Activated CD4-positive, alpha-beta T cell treated with anti-CD3 and anti-CD28 coated beads for 4 hours (primary cell): ENCODE measurements at regions not wholly inside any gene's neighbourhood (a gene's known extent, or its start where the extent isn't known, plus 50 kb on each side); places are given as distances from the start of the nearest gene placed in this dataset.
"Not testable (repeated sequence)": the region's sequence is repeated elsewhere in the genome, so short reads cannot be mapped to it uniquely, and the experiment has no call there.

Experiments
- DNase-seq, 2 donors: peaks; one replicate each; pipeline ENCODE4 v3.0.0-alpha.2; 2020

- no peak for DNase-seq
Measured at GRCh38 chr1:66462313-66462712, 71.6 kb upstream of the SGIP1 start.

- DNase-seq = no peak
Measured at GRCh38 chr1:66464351-66464750, 69.6 kb upstream of the SGIP1 start.

GRCh38 chr1:66464802-66465201, 69.2 kb upstream of the SGIP1 start:
- no peak for DNase-seq

GRCh38 chr1:66466695-66467094, 67.3 kb upstream of the SGIP1 start:
- DNase-seq = not testable (repeated sequence)

GRCh38 chr1:66468722-66469121, 65.2 kb upstream of the SGIP1 start:
- no peak for DNase-seq

GRCh38 chr1:66475940-66476339, 58.0 kb upstream of the SGIP1 start:
- DNase-seq = no peak

- no peak for DNase-seq
Measured at GRCh38 chr1:66476774-66477173, 57.2 kb upstream of the SGIP1 start.

GRCh38 chr1:66478116-66478515, 55.8 kb upstream of the SGIP1 start:
- DNase-seq = no peak

GRCh38 chr1:66480162-66480561, 53.8 kb upstream of the SGIP1 start:
- no peak for DNase-seq

GRCh38 chr1:66481215-66481614, 52.7 kb upstream of the SGIP1 start:
- DNase-seq = not testable (repeated sequence)
